ENCODE measurements at regions not wholly inside any gene's neighbourhood (a gene's known extent, or its start where the extent isn't known, plus 50 kb on each side); places are given as distances from the start of the nearest gene placed in this dataset.

DNA sequence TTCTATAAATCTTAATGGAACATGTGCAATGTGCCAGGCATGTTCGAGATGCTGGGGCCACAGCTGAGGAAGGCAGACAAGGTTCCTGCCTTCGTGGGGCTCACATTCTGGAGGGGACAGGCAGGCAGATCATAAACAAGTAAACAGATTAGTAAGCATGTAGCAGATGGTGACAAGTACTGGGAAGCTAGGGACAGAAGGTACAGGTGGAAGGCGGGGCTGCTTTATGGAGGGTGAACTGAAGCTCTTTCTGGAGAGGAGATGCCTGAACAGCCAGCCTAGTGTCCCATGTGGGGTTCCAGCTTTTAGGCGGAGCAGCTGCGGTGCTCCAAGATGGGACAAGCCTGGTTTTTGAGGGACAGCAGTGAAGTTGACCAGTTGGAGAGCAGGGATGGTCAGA, 74.7 kb upstream of the SNRK start:
- intact Hi-C loops (cut with micrococcal nuclease; ENCODE audit: unreplicated experiment) (no loop called here), in situ Hi-C loops (cut with HindIII; ENCODE audit: low pct_unique_long_range_greater_than_20kb, low sequenced_read_pairs) (no loop called here)
- Histone ChIP-seq H3K4me1 (ENCODE audit: control insufficient read depth, insufficient read depth, low read length) (no peaks in the 10 kb centered on the region), H3K27me3 (ENCODE audit: control insufficient read depth, insufficient read depth, low read length) (no peaks in the 10 kb centered on the region), H3K36me3 (ENCODE audit: control insufficient read depth, insufficient read depth, low read length) (no peaks in the 10 kb centered on the region), H3K4me3 (ENCODE audit: low read depth in 2 of 2, low read length in 2 of 2) (no peak overlapping the region), H3K9me3 (ENCODE audit: control insufficient read depth, insufficient read depth, low read depth, low read length) (no peaks in the 10 kb centered on the region), H3K27ac (ENCODE audit: low read length) (no peak overlapping the region)
- CTCF ChIA-PET: no interaction called here
- BruUV-seq (replicated peaks): no TSS peak
- ATAC-seq (no peak), DNase-seq (ENCODE audit: low read depth, low spot score) (no peak)
- TF ChIP-seq SIN3A (IDR thresholded peaks at IDR 0.05; ENCODE audit: borderline replicate concordance, insufficient read depth, low read depth, low read length) (no peak), POLR2AphosphoS5 (IDR thresholded peaks at IDR 0.05; ENCODE audit: low read depth, low read length) (no peak), TCF7L2 (IDR thresholded peaks at IDR 0.05; ENCODE audit: low read depth, low read length) (no peak), REST (IDR thresholded peaks at IDR 0.05; ENCODE audit: insufficient read depth in 1 of 2, low read depth in 2 of 2, low read length in 1 of 2) (no peak)
- TF ChIP-seq, protein P1, sequence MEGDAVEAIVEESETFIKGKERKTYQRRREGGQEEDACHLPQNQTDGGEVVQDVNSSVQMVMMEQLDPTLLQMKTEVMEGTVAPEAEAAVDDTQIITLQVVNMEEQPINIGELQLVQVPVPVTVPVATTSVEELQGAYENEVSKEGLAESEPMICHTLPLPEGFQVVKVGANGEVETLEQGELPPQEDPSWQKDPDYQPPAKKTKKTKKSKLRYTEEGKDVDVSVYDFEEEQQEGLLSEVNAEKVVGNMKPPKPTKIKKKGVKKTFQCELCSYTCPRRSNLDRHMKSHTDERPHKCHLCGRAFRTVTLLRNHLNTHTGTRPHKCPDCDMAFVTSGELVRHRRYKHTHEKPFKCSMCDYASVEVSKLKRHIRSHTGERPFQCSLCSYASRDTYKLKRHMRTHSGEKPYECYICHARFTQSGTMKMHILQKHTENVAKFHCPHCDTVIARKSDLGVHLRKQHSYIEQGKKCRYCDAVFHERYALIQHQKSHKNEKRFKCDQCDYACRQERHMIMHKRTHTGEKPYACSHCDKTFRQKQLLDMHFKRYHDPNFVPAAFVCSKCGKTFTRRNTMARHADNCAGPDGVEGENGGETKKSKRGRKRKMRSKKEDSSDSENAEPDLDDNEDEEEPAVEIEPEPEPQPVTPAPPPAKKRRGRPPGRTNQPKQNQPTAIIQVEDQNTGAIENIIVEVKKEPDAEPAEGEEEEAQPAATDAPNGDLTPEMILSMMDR (IDR thresholded peaks at IDR 0.05): no peak
- POLR2A ChIA-PET: no interaction called here

- no TSS peak for BruUV-seq (replicated peaks)
- intact Hi-C loops (cut with micrococcal nuclease; ENCODE audit: unreplicated experiment): no loop called here
Measured at GRCh38 chr3:43210049-43211027, 76.0 kb upstream of the SNRK start.

More at GRCh38 chr3:43210049-43211027, 76.0 kb upstream of the SNRK start:
- CTCF ChIA-PET: no interaction called here
- no peak overlapping the region for H3K27ac ChIP-seq (ENCODE audit: low read length)
- POLR2A ChIA-PET: no interaction called here
- no peaks in the 10 kb centered on the region for H3K9me3 ChIP-seq (ENCODE audit: control insufficient read depth, insufficient read depth, low read depth, low read length)
- DNase-seq (ENCODE audit: low read depth, low spot score): no peak
- in situ Hi-C loops (cut with HindIII; ENCODE audit: low pct_unique_long_range_greater_than_20kb, low sequenced_read_pairs): no loop called here
- H3K4me1 ChIP-seq (ENCODE audit: control insufficient read depth, insufficient read depth, low read length): no peaks in the 10 kb centered on the region
- no peaks in the 10 kb centered on the region for H3K27me3 ChIP-seq (ENCODE audit: control insufficient read depth, insufficient read depth, low read length)
- TF ChIP-seq POLR2AphosphoS5 (IDR thresholded peaks at IDR 0.05; ENCODE audit: low read depth, low read length) (no peak), TCF7L2 (IDR thresholded peaks at IDR 0.05; ENCODE audit: low read depth, low read length) (no peak), REST (IDR thresholded peaks at IDR 0.05; ENCODE audit: insufficient read depth in 1 of 2, low read depth in 2 of 2, low read length in 1 of 2) (no peak), SIN3A (IDR thresholded peaks at IDR 0.05; ENCODE audit: borderline replicate concordance, insufficient read depth, low read depth, low read length) (no peak)
- TF ChIP-seq, protein P1 (IDR thresholded peaks at IDR 0.05): no peak
- H3K36me3 ChIP-seq (ENCODE audit: control insufficient read depth, insufficient read depth, low read length): no peaks in the 10 kb centered on the region
- no peak for ATAC-seq
- no peak overlapping the region for H3K4me3 ChIP-seq (ENCODE audit: low read depth in 2 of 2, low read length in 2 of 2)
